ENCODE measurements at regions not wholly inside any gene's neighbourhood (a gene's known extent, or its start where the extent isn't known, plus 50 kb on each side); places are given as distances from the start of the nearest gene placed in this dataset.

- TF ChIP-seq EP300 (IDR thresholded peaks at IDR 0.05; ENCODE audit: borderline replicate concordance) (no peak), EGR1 (IDR thresholded peaks at IDR 0.05) (no peak), REST (IDR thresholded peaks at IDR 0.05; ENCODE audit: low read depth) (no peak)
Observed at GRCh38 chr2:120904379-120904778, 168.7 kb downstream of the GLI2 start.
